ENCODE measurements at regions not wholly inside any gene's neighbourhood (a gene's known extent, or its start where the extent isn't known, plus 50 kb on each side); places are given as distances from the start of the nearest gene placed in this dataset.

- TF ChIP-seq CTCF (optimal IDR thresholded peaks at IDR 0.05 in 1 of 3, IDR thresholded peaks at IDR 0.05 in 1 of 3, conservative IDR thresholded peaks at IDR 0.05 in 1 of 3; ENCODE audit: extremely low read depth in 1 of 3, insufficient read depth in 2 of 3, low read length in 3 of 3) (no peak), EZH2 (IDR thresholded peaks at IDR 0.05; ENCODE audit: low read length) (no peak)
Measured at GRCh38 chr2:239694487-239694886, 293.7 kb upstream of the HDAC4 start.

All from keratinocyte (primary cell).